NCI-H69 (cell line): ENCODE measurements at regions not wholly inside any gene's neighbourhood (a gene's known extent, or its start where the extent isn't known, plus 50 kb on each side); places are given as distances from the start of the nearest gene placed in this dataset.

Source experiments
- DNase-seq: peaks from one replicate; lab custom pipeline; 2025; lab: John Stamatoyannopoulos, UW

GRCh38 chr17:69900101-69900500, 174.9 kb upstream of the KCNJ16 start:
- DNase-seq, result no peak

DNA sequence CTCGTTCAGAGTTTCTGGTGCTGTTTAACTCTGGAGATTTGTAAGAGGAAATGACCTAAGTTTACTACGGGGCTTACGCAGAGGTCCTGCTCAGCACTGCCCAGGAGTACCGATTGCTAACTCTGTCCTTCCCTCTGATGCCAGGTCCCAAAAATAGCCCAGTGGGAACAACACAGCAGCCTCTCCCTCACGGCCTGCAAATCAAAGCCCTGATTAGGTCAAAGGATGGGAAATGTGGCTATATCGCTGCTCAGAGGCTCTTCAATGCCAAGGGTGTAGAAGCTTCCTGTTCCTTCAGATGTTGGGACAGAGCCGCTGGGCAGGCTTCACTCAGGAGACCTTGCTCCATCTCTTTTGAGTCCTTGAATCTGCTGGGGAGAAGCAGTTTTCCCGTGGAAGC, 174.2 kb upstream of the KCNJ16 start:
- no peak for DNase-seq

GRCh38 chr17:69906306-69906705, 168.7 kb upstream of the KCNJ16 start:
- DNase-seq, result no peak

- no peak for DNase-seq
Observed at GRCh38 chr17:69907132-69907847, 167.7 kb upstream of the KCNJ16 start.

DNA sequence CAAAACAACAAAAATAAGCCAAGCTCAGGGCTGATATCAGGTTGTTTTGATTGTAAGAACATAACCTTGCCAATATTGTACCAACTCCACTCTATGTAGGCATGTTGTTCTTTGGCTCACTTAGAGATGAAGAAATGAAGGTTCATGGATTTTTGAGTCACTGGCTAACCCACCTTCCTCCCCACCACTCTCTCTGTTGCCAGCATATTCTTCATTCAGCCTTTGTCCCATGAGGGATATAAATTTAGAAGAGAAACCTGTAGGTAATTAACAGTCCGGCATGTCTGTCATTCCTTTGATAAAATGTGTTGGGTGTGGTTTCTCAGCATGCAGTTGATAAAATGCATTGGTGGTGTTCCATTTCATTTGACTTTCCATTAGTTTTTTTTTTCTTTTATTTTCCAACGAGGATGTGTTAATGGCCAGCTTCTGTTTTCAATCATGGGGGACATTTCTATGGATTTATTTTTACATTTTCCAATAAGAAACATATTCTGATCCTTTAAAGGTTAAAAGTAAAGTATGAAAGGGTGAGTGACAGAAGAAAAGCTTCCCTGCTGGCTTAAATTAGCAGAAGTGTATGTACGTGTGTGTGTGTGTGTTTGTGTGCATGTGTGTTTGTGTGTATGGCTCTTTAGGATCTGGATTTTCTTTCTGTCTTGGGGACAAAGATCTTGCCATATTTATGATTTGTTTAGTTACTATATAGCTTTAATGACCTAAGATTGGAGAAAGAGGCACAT, 166.2 kb upstream of the KCNJ16 start:
- peak; percentile 80 for DNase-seq

DNA sequence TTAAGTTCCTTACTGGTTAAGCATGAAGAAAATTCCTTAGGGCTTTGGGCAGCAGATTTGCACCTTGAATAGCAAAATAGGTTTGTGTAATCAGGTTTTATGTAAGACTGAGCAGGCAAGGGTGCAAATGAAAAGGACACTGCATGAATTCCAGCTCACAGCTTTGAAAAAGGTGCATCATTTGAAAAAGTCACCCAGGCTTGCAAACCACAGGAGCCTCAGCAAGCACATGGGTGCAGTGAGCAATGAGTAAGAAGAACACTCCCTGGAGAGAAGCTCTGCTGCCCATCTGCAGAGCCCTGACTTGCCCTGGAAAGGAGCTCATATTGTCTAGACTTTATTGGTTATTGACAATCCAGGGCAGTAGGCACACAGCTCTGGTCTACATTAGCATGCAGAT, 165.6 kb upstream of the KCNJ16 start:
- peak; percentile 58 for DNase-seq

- no peak for DNase-seq
Observed at GRCh38 chr17:69912805-69913204, 162.2 kb upstream of the KCNJ16 start.

- no peak for DNase-seq
Observed at GRCh38 chr17:69913216-69913615, 161.8 kb upstream of the KCNJ16 start.

DNA sequence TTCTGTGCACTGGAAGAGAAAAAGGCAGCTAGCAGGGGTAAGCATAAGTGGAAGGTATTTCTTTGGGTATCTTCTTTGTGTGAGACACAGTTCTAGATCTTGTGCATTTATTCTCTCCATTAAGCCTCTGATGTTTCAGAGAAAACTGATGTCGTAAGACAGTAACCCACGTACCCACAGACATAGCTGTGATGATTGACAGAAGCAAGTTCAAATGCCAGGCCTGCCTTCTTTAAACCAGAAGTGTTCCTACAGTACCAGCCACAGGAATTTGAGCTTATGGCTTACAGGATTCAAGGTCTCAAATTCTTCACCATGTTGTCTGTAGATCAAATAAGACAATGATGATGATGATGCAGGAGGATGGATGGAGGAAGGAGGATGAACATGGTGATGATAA, 161.4 kb upstream of the KCNJ16 start:
- DNase-seq, result no peak

- no peak for DNase-seq
Observed at GRCh38 chr17:69914520-69914919, 160.5 kb upstream of the KCNJ16 start.

- no peak for DNase-seq
Observed at GRCh38 chr17:69916761-69917160, 158.3 kb upstream of the KCNJ16 start.

DNA sequence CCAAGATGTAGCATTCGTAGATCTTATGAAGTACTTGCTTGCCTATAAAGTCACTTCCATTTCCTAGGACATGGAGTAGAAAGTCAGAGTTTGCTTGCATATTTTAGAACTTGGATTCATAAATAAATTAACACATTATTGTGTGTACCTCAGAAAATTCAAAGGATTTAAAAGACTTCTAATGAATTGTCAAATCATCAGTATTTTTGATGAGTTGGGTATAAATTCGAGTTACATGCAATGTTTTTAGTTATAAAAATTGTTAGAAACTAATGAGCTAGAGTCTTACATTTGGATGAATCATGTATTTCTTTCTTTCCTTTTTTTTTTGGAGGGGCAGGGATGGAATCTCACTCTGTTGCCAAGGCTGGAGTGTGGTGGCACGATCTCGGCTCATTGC, 156.9 kb upstream of the KCNJ16 start:
- no peak for DNase-seq

GRCh38 chr17:69919789-69920188, 155.2 kb upstream of the KCNJ16 start:
- no peak for DNase-seq

- DNase-seq, result no peak
Observed at GRCh38 chr17:69921046-69921445, 154.0 kb upstream of the KCNJ16 start.

DNA sequence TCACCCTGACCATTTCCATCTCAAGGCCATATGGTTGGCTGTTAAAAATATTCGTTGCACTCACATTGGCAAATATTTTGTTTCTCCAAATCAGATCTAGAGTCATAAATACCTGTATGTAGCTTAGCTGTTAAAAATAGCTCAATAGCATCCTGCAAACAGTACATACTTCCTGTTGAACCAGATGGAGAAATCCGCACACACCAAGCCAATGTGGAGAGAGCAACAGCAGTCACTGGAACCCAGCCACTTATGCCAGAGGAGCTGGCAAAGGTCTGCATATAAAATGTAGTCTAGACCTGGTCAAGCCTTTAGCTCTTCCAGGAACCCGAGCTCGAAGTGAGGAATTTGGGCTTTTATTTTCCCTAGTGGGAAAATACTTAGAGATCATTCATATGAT, 146.4 kb upstream of the KCNJ16 start:
- DNase-seq, result peak; percentile 24

- no peak for DNase-seq
Observed at GRCh38 chr17:69936996-69937395, 138.0 kb upstream of the KCNJ16 start.

DNA sequence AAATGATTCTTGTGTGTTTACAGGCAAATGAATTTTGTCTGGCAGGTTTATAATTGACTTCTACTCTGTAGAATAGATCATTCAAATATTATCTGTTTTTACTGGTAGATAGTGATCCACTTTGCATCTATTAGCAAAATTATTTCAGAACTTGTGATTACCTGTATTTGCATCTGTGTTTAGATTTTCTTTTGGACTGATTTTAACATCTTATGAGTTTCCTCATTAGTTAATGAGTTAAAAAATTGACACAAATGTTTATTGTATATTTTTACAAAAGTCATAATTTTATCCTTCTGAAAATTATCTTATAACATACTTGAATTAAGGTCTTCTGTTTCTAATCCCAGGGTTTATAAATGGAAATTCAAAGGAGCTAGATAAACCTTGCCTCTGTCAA, 132.0 kb upstream of the KCNJ16 start:
- no peak for DNase-seq

DNA sequence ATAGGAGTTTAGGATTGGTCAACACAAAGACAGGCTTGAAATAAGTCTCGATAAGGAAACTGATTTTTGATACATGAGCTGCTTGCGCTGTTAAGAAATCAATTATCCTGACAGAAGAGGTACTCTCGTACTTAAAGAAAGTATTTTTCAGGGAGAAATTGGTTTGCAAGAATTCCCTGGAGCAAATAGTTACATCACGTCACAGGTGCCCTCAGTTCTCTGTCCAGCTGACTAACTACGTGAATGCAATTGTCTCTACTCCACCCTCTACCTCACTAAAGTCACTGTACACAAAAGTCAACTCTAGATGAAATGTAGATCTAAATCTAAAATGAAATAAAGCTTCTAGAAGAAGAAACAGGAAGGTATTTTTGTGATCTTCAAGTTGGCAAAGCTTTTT, 130.6 kb upstream of the KCNJ16 start:
- DNase-seq, result no peak

GRCh38 chr17:69945698-69946185, 129.3 kb upstream of the KCNJ16 start:
- DNase-seq, result no peak

DNA sequence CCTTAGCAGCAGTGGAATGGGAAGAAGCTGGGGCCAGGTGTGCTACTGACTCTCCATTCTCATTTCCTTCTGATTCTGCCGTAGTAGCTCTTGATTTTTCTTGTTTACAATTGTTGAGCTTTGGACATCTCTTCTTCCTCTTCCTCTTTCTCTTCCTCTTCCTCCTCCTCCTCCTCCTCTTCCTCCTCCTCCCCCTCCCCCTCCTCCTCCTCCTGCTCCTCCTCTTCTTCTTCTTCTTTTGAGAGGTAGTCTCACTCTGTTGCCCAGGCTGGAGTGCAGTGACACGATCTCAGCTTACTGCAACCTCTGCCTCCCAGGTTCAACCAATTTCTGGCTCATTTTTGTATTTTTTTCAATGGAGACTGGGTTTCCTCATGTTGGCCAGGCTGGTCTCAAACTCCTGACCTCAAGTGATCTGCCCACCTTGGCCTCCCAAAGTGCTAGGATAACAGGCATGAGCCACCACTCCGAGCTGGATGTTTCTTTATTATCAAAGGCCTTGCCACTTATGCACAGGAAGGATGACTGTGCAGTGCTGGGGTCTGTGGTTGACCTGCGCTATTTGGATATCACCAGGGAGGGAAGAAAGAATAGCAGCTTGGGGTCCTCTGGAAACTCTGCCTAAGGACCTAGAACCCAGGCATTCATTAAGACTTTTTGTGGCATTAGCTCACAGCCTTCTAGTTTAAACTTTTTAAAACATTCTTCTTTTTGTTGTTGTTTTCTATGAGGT, 127.8 kb upstream of the KCNJ16 start:
- DNase-seq, result no peak

GRCh38 chr17:69948406-69948805, 126.6 kb upstream of the KCNJ16 start:
- no peak for DNase-seq

GRCh38 chr17:69949496-69949895, 125.5 kb upstream of the KCNJ16 start:
- no peak for DNase-seq
